Ishikawa (cell line): ENCODE measurements at regions not wholly inside any gene's neighbourhood (a gene's known extent, or its start where the extent isn't known, plus 50 kb on each side); places are given as distances from the start of the nearest gene placed in this dataset.

Experiments used
- CEBPB ChIP-seq: IDR thresholded peaks from 2 replicates; pipeline ENCODE4 v1.6.1; 2012
- CREB1 ChIP-seq: IDR thresholded peaks from 2 replicates; pipeline ENCODE4 v1.6.1; 2012; ENCODE audit warnings: low read depth
- EGR1 ChIP-seq: IDR thresholded peaks from 2 replicates; pipeline ENCODE4 v1.6.1; 2012
- EP300 ChIP-seq: IDR thresholded peaks from 2 replicates; pipeline ENCODE4 v1.6.1; 2012; ENCODE audit warnings: borderline replicate concordance
- FOXM1 ChIP-seq: IDR thresholded peaks from 2 replicates; pipeline ENCODE4 v1.6.1; 2012; ENCODE audit warnings: low read depth, borderline replicate concordance
- NFIC ChIP-seq: IDR thresholded peaks from 2 replicates; pipeline ENCODE4 v1.6.1; 2012
- RAD21 ChIP-seq: IDR thresholded peaks from 2 replicates; pipeline ENCODE4 v1.6.1; 2012; ENCODE audit warnings: low read depth
- TAF1 ChIP-seq: IDR thresholded peaks from 2 replicates; pipeline ENCODE4 v1.6.1; 2012; ENCODE audit warnings: low read depth, mild to moderate bottlenecking
- TCF12 ChIP-seq: IDR thresholded peaks from 2 replicates; pipeline ENCODE4 v1.6.1; 2012; ENCODE audit warnings: low read depth
- TEAD4 ChIP-seq: IDR thresholded peaks from 2 replicates; pipeline ENCODE4 v1.6.1; 2012
- YY1 ChIP-seq: IDR thresholded peaks from 2 replicates; pipeline ENCODE4 v1.6.1; 2012; ENCODE audit warnings: low read depth
- ZBTB7A ChIP-seq: IDR thresholded peaks from 2 replicates; pipeline ENCODE4 v1.6.1; 2012; ENCODE audit warnings: low read depth
- TF ChIP-seq, protein P1 (sequence below): IDR thresholded peaks from 2 replicates; pipeline ENCODE4 v1.6.1; 2012
- TF ChIP-seq, protein P2 (sequence below): IDR thresholded peaks from 2 replicates; pipeline ENCODE4 v1.6.1; 2012
- TF ChIP-seq, protein P3 (sequence below): IDR thresholded peaks from 2 replicates; pipeline ENCODE4 v1.6.1; 2012; ENCODE audit warnings: low read depth, mild to moderate bottlenecking

DNA sequence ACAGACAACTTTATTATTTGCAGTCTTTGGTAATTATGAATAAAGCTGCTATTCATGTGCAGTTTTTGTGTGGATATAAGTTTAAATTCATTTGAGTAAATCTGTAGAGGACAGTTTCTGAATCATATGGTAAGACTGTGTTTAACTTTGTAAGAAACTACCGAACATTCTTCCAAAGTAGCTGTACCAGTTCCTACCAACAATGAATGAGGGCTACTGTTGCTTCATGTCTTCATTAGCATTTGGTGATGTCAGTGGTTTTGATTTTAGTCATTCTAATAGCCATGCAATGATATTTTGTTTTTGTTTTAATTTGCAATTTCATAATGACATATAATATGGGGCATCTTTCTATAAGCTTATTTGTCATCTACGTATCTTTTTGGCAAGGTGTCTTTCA, 501.3 kb upstream of the RORB start:
- no peak for TF ChIP-seq FOXM1
- TF ChIP-seq EP300, result no peak

DNA sequence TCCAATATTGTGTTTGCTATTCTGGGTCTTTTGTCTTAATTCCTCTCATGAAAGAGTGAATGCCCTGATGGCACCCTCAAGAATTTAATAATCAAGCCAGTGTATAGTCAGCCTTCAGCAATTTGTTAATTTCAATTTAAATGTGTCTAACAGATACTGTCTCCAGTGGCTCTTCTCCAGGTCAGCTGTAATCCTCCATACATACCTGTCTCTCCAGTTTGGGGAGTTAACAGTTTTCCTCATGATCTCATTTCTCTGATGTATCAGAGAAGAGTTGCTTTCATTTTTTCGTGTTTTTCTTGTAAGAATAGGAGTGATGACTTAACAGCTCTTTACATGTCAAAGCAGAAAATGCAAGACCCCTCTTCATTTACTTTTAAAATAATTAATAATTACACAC, 500.3 kb upstream of the RORB start:
- TF ChIP-seq TCF12 (no peak), YY1 (no peak), TEAD4 (no peak), ZBTB7A (no peak), CEBPB (no peak), TAF1 (no peak)
- TF ChIP-seq, protein P1, sequence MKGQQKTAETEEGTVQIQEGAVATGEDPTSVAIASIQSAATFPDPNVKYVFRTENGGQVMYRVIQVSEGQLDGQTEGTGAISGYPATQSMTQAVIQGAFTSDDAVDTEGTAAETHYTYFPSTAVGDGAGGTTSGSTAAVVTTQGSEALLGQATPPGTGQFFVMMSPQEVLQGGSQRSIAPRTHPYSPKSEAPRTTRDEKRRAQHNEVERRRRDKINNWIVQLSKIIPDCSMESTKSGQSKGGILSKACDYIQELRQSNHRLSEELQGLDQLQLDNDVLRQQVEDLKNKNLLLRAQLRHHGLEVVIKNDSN, result no peak
- TF ChIP-seq, protein P2, sequence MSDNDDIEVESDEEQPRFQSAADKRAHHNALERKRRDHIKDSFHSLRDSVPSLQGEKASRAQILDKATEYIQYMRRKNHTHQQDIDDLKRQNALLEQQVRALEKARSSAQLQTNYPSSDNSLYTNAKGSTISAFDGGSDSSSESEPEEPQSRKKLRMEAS, result no peak

DNA sequence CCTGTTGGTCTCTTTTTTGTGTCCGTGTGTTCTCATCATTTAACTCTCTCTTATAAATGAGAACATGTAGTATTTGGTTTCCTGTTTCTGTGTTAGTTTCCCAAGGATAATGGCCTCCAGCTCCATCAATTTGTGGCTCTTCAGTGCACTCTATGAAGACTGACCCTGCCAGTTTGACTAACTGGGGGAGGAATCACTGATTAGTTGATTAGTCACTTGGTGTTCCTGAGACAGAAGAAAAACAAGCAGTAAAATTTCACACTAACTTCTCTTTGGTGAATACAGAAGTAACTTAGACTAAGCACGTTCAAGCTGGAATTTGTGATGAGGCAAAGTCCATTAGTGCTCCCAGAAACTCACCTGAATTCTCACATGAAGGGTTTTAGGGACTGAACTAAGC, 495.8 kb upstream of the RORB start:
- no peak for TF ChIP-seq TCF12
- TF ChIP-seq EGR1, result no peak
- no peak for TF ChIP-seq NFIC
- no peak for TF ChIP-seq TEAD4

DNA sequence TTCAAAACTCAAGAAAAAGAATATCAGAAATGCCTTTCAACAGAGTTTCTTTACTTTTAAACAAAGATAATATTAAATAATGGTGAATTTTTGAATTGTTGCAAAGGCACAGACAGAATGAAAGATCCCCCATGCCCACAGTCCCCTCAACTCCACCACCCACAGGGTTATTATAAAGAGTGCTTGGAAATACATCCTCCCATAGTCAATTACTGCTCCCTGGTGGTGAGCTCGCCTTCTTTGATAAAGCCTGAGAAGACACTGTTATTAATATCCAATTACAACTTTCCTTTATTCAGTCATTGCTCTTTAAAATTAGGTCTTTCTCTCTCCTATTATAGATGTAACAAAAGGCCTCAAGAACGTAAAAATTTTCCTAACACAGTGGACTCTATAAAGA, 490.2 kb upstream of the RORB start:
- peak; percentile 41; the same call in 1 of the 2 replicates for TF ChIP-seq RAD21
- TF ChIP-seq ZBTB7A, result no peak
- TF ChIP-seq TAF1, result no peak

DNA sequence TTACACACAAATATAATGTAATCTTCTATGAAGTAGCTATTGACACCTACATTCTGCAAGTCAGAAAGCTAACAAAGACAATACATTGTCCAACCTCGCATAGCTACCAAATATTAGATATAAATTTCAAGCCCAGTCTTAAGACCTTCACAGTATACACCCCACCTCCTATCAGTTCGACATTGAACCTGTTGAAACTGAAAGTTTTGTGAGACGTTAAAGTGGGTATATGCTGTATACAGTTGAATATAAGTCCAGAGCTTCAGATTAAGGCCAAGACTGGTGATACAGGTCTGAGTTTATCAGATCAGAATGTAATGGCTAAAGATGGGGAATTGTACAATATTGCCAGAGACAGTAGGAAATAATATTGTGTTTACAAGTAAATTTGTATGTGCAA, 489.3 kb upstream of the RORB start:
- TF ChIP-seq NFIC (no peak), CEBPB (no peak), EGR1 (no peak), EP300 (no peak), CREB1 (no peak), FOXM1 (no peak), TAF1 (no peak), YY1 (no peak), RAD21 (no peak), TEAD4 (no peak), ZBTB7A (no peak), TCF12 (no peak)
- TF ChIP-seq, protein P2, result no peak
- TF ChIP-seq, protein P3, sequence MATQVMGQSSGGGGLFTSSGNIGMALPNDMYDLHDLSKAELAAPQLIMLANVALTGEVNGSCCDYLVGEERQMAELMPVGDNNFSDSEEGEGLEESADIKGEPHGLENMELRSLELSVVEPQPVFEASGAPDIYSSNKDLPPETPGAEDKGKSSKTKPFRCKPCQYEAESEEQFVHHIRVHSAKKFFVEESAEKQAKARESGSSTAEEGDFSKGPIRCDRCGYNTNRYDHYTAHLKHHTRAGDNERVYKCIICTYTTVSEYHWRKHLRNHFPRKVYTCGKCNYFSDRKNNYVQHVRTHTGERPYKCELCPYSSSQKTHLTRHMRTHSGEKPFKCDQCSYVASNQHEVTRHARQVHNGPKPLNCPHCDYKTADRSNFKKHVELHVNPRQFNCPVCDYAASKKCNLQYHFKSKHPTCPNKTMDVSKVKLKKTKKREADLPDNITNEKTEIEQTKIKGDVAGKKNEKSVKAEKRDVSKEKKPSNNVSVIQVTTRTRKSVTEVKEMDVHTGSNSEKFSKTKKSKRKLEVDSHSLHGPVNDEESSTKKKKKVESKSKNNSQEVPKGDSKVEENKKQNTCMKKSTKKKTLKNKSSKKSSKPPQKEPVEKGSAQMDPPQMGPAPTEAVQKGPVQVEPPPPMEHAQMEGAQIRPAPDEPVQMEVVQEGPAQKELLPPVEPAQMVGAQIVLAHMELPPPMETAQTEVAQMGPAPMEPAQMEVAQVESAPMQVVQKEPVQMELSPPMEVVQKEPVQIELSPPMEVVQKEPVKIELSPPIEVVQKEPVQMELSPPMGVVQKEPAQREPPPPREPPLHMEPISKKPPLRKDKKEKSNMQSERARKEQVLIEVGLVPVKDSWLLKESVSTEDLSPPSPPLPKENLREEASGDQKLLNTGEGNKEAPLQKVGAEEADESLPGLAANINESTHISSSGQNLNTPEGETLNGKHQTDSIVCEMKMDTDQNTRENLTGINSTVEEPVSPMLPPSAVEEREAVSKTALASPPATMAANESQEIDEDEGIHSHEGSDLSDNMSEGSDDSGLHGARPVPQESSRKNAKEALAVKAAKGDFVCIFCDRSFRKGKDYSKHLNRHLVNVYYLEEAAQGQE, result no peak
- TF ChIP-seq, protein P1, result no peak

DNA sequence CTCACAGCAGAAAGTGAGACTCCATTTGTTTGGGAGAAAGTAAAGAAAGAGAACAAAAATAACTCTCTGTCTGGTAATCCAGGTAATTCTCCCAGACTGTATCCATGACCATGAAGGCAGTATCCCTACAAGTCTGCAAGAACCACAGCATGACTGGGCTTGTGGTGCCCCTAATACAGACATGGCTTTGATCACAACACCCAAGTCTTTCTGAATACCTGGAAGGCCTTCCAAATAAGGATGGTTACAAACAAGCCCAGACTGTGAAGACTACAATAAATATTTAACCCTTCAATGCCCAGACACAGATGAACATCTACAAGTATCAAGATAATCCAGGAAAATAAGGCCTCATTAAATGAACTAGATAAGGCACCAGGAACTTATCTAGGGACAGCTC, 481.1 kb upstream of the RORB start:
- TF ChIP-seq CREB1, result no peak
- TF ChIP-seq, protein P3, result no peak
- TF ChIP-seq FOXM1, result no peak
- no peak for TF ChIP-seq CEBPB
- TF ChIP-seq TEAD4, result no peak
- no peak for TF ChIP-seq ZBTB7A
- no peak for TF ChIP-seq TCF12
- TF ChIP-seq RAD21, result no peak

DNA sequence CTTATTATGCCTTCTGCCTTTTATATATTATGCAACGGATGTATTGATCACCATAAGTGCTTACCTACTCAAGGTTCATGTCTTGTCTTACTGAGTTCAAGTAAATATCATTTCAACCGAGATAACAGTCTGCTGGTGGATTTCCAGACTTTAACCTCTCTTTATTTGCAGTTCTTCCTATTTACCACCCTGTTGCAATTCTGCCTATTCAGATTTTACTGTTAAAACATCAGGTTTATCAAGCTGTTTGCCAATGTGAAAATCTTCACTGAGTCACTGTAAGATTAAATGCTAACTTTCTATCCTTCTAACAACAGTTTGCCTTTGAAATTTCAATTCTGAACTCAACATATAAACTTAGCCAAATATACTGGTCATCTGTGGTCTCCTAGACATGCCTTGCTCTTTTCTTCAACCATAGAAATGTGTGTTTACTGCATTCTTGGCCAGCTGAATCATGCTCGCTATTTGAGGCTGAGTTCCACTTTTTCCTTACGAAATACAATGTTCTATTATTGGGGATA, 471.7 kb upstream of the RORB start:
- no peak for TF ChIP-seq TEAD4
- TF ChIP-seq, protein P1, result no peak
- TF ChIP-seq TAF1, result no peak
- no peak for TF ChIP-seq FOXM1
- TF ChIP-seq TCF12, result no peak
- no peak for TF ChIP-seq EGR1
- TF ChIP-seq, protein P2, result no peak
- no peak for TF ChIP-seq YY1
- TF ChIP-seq, protein P3, result no peak
- TF ChIP-seq RAD21, result no peak
- TF ChIP-seq NFIC, result no peak
- TF ChIP-seq CEBPB, result no peak
- TF ChIP-seq CREB1, result no peak
- no peak for TF ChIP-seq ZBTB7A
